22Rv1 (cell line): ENCODE measurements at regions not wholly inside any gene's neighbourhood (a gene's known extent, or its start where the extent isn't known, plus 50 kb on each side); places are given as distances from the start of the nearest gene placed in this dataset.

Experiments
- ZFX ChIP-seq: fragments of 450-650 bp; IDR thresholded peaks from 2 replicates; pipeline ENCODE4 v1.6.1; 2017; ENCODE audit warnings: antibody characterized with exemption, borderline replicate concordance
- TF ChIP-seq, protein P1 (sequence below): fragments of 450-650 bp; IDR thresholded peaks from 2 replicates; pipeline ENCODE4 v1.5.1; 2017; ENCODE audit warnings: mild to moderate bottlenecking

GRCh38 chr7:94183289-94183749 is 179.2 kb upstream of the BET1 start:
- TF ChIP-seq, protein P1, sequence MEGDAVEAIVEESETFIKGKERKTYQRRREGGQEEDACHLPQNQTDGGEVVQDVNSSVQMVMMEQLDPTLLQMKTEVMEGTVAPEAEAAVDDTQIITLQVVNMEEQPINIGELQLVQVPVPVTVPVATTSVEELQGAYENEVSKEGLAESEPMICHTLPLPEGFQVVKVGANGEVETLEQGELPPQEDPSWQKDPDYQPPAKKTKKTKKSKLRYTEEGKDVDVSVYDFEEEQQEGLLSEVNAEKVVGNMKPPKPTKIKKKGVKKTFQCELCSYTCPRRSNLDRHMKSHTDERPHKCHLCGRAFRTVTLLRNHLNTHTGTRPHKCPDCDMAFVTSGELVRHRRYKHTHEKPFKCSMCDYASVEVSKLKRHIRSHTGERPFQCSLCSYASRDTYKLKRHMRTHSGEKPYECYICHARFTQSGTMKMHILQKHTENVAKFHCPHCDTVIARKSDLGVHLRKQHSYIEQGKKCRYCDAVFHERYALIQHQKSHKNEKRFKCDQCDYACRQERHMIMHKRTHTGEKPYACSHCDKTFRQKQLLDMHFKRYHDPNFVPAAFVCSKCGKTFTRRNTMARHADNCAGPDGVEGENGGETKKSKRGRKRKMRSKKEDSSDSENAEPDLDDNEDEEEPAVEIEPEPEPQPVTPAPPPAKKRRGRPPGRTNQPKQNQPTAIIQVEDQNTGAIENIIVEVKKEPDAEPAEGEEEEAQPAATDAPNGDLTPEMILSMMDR = no peak
- TF ChIP-seq ZFX = no peak
